Smooth muscle cell (in vitro differentiated cells): ENCODE measurements at regions not wholly inside any gene's neighbourhood (a gene's known extent, or its start where the extent isn't known, plus 50 kb on each side); places are given as distances from the start of the nearest gene placed in this dataset.

Experiments used
- DNase-seq: peaks from one replicate; lab custom pipeline; 2025; ENCODE audit not compliant: unreplicated experiment; lab: John Stamatoyannopoulos, UW
- H2AFZ ChIP-seq: fragments of 200-600 bp; sonication (generic); 2 replicates; pipeline ENCODE4 v1.6.0; 2016; ENCODE audit warnings: antibody characterized with exemption, low read depth, mild to moderate bottlenecking
- H3F3A ChIP-seq: fragments of 200-600 bp; sonication (generic); 2 replicates; pipeline ENCODE4 v1.6.0; 2017; ENCODE audit warnings: antibody characterized with exemption, low read depth
- H3K27ac ChIP-seq: fragments of 200-600 bp; sonication (generic); 2 replicates; pipeline ENCODE4 v1.5.1; 2016; ENCODE audit warnings: low read depth, mild to moderate bottlenecking
- H3K27me3 ChIP-seq: fragments of 200-600 bp; sonication (generic); 2 replicates; pipeline ENCODE4 v1.6.1; 2016; ENCODE audit warnings: low read depth, mild to moderate bottlenecking
- H3K36me3 ChIP-seq: fragments of 200-600 bp; sonication (generic); 2 replicates; pipeline ENCODE4 v1.5.1; 2016; ENCODE audit warnings: low read depth
- H3K4me1 ChIP-seq: fragments of 200-600 bp; sonication (generic); 2 replicates; pipeline ENCODE4 v1.5.1; 2016; ENCODE audit warnings: low read depth
- H3K4me2 ChIP-seq: fragments of 200-600 bp; sonication (generic); 2 replicates; pipeline ENCODE4 v1.6.0; 2016; ENCODE audit warnings: mild to moderate bottlenecking
- H3K4me3 ChIP-seq: fragments of 200-600 bp; sonication (generic); 2 replicates; pipeline ENCODE4 v1.5.1; 2016; ENCODE audit warnings: mild to moderate bottlenecking
- H3K79me2 ChIP-seq: fragments of 200-600 bp; sonication (generic); 2 replicates; pipeline ENCODE4 v1.6.0; 2016; ENCODE audit warnings: low read depth, mild to moderate bottlenecking
- H3K9ac ChIP-seq: fragments of 200-600 bp; sonication (generic); 2 replicates; pipeline ENCODE4 v1.6.0; 2016; ENCODE audit warnings: low read depth
- H3K9me3 ChIP-seq: fragments of 200-600 bp; sonication (generic); replicated peaks from 2 replicates; pipeline ENCODE4 v1.5.1; 2016; ENCODE audit warnings: low read depth
- H4K20me1 ChIP-seq: fragments of 200-600 bp; sonication (generic); 2 replicates; pipeline ENCODE4 v1.6.0; 2016; ENCODE audit warnings: low read depth
- CTCF ChIP-seq: fragments of 200-600 bp; sonication (generic); IDR thresholded peaks from 2 replicates; pipeline ENCODE4 v1.5.1; 2017; ENCODE audit warnings: borderline replicate concordance, mild to moderate bottlenecking, antibody characterized with exemption; ENCODE audit not compliant: insufficient read depth, poor library complexity, severe bottlenecking
- WGBS: methylation state at CpG from one replicate; pipeline ENCODE4 v1.1.7; 2016; ENCODE audit warnings: low lambda C conversion rate; 5-methylcytosine and 5-hydroxymethylcytosine counted together

GRCh38 chr2:228239207-228239906, 57.9 kb upstream of the SPHKAP start:
- H3K27me3 ChIP-seq = no peaks in the 10 kb centered on the region
- no peaks in the 10 kb centered on the region for H3K79me2 ChIP-seq
- H3K27ac ChIP-seq = no peak overlapping the region
- no peak overlapping the region for H3K4me2 ChIP-seq
- H3F3A ChIP-seq = no peaks in the 10 kb centered on the region
- no peaks in the 10 kb centered on the region for H3K36me3 ChIP-seq
- no peak for TF ChIP-seq CTCF
- no peak for DNase-seq
- no peak overlapping the region for H2AFZ ChIP-seq
- no peaks in the 10 kb centered on the region for H4K20me1 ChIP-seq
- 68% methylated on average over 1 of the region's 1 CpG for WGBS
- no peaks in the 10 kb centered on the region for H3K4me1 ChIP-seq
- no peak overlapping the region for H3K9ac ChIP-seq
- no peaks in the 10 kb centered on the region for H3K9me3 ChIP-seq
- H3K4me3 ChIP-seq = no peak overlapping the region
